ENCODE measurements at regions not wholly inside any gene's neighbourhood (a gene's known extent, or its start where the extent isn't known, plus 50 kb on each side); places are given as distances from the start of the nearest gene placed in this dataset.
A peak's percentile ranks its signal among the peaks of the same experiment; 100 is the strongest.
"Not testable (repeated sequence)": the region's sequence is repeated elsewhere in the genome, so short reads cannot be mapped to it uniquely, and the experiment has no call there.

DNA sequence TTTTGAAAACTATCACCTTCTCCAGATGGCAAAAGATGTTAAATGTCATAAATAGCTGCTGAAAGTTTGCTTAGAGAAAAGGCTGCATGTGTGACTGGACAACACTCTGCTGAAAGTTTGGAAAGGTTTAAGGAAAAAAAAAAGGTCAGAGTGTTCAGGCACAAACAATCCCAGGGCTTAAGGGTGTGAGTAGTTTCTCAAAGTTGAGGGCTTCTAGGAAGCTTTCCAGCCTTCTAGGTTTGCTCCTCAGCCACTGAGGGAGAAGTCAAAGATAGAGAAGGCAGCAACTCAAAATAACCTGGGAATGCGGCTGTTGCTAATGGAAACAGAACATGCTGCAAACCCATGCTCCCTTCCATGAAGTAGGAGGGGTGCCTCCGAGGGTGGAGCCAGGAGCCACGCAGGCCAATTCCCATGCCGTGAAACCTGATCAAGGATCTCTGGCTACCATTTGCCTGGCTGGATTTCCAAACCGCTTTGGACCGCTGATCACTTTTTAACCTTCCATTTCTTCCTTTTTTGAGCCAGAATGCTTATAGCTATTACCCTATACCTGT, 88.0 kb downstream of the TEX51 start:
- DNase-seq (no peak), ATAC-seq (ENCODE audit: insufficient read depth, low FRiP score) (no peak)
- no peak for TF ChIP-seq CTCF (IDR thresholded peaks at IDR 0.05; ENCODE audit: control extremely low read depth, extremely low read depth)
- Histone ChIP-seq H3K4me3 (no peak overlapping the region), H3K9me3 (ENCODE audit: control insufficient read depth in 4 of 4, insufficient read depth in 3 of 4, low read length in 3 of 4) (peaks cover 0 to 3% (median 0%) of the 10 kb centered on the region in 4 donors), H3K27me3 (ENCODE audit: control insufficient read depth in 3 of 3, insufficient read depth in 3 of 3, low read length in 2 of 3) (no peaks in the 10 kb centered on the region), H3K27ac (ENCODE audit: low read depth in 1 of 2, low read length in 1 of 2) (no peak overlapping the region), H3K36me3 (ENCODE audit: control insufficient read depth in 4 of 4, insufficient read depth in 4 of 4, low read length in 4 of 4) (no peaks in the 10 kb centered on the region), H3K9ac (ENCODE audit: insufficient read depth in 1 of 2, low read length in 2 of 2) (no peak overlapping the region), H3K4me1 (ENCODE audit: control insufficient read depth in 5 of 5, insufficient read depth in 5 of 5, low read length in 5 of 5) (peaks cover 0 to under 1% (median 0%) of the 10 kb centered on the region in 5 donors)
- WGBS, 2 donors = 76 to 77% methylated on average over 6 of the region's 6 CpGs

DNA sequence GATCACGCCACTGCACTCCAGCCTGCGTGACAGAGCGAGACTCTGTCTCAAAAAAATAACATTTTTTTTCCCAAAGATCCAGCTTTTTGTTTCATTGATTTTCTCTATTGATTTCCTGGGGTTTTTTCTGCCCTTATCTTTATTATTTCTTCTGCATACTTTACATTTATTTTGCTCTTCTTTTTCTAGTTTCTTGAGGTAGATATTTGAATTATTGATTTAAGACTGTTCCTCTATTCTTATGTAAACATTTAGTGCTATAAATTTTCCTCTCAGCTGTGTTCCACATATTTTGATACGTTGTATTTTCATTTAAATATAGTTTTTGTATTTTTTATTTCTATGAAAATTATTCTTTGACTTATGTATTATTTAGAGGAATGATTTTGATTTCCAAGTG, 89.8 kb downstream of the TEX51 start:
- no peaks in the 10 kb centered on the region for H3K4me1 ChIP-seq (ENCODE audit: control insufficient read depth in 5 of 5, insufficient read depth in 5 of 5, low read length in 5 of 5)
- no peak overlapping the region for H3K27ac ChIP-seq (ENCODE audit: low read depth in 1 of 2, low read length in 1 of 2)
- no peaks in the 10 kb centered on the region for H3K27me3 ChIP-seq (ENCODE audit: control insufficient read depth in 3 of 3, insufficient read depth in 3 of 3, low read length in 2 of 3)
- H3K9ac ChIP-seq (ENCODE audit: insufficient read depth in 1 of 2, low read length in 2 of 2) = no peak overlapping the region
- no peaks in the 10 kb centered on the region for H3K36me3 ChIP-seq (ENCODE audit: control insufficient read depth in 4 of 4, insufficient read depth in 4 of 4, low read length in 4 of 4)
- no peak for TF ChIP-seq CTCF (IDR thresholded peaks at IDR 0.05; ENCODE audit: control extremely low read depth, extremely low read depth)
- ATAC-seq (ENCODE audit: insufficient read depth, low FRiP score) = no peak
- H3K9me3 ChIP-seq (ENCODE audit: control insufficient read depth in 4 of 4, insufficient read depth in 3 of 4, low read length in 3 of 4) = peaks cover 0 to 3% (median 0%) of the 10 kb centered on the region in 4 donors
- DNase-seq = no peak
- WGBS, 2 donors = 66 to 70% methylated on average over 4 of the region's 4 CpGs
- H3K4me3 ChIP-seq = no peak overlapping the region

DNA sequence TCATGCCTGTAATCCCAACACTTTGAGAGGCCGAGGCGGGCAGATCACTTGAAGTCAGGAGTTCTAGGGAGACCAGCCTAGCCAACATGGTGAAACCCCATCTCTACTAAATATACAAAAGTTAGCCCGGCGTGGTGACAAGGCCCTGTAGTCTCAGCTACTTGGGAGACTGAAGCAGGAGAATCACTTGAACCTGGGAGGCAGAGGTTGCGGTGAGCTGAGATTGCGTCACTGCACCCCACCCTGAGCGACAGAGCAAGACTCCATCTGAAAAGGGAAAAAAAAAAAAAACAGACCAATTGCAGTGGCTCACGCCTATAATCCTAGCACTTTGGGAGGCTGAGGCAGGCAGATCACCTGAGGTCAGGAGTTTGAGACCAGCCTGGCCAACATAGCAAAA, 90.4 kb downstream of the TEX51 start:
- H3K9ac ChIP-seq (ENCODE audit: insufficient read depth in 1 of 2, low read length in 2 of 2); ATAC-seq (ENCODE audit: insufficient read depth, low FRiP score); H3K36me3 ChIP-seq (ENCODE audit: control insufficient read depth in 4 of 4, insufficient read depth in 4 of 4, low read length in 4 of 4); H3K27me3 ChIP-seq (ENCODE audit: control insufficient read depth in 3 of 3, insufficient read depth in 3 of 3, low read length in 2 of 3); H3K4me1 ChIP-seq (ENCODE audit: control insufficient read depth in 5 of 5, insufficient read depth in 5 of 5, low read length in 5 of 5); DNase-seq; H3K27ac ChIP-seq (ENCODE audit: low read depth in 1 of 2, low read length in 1 of 2); H3K4me3 ChIP-seq; H3K9me3 ChIP-seq (ENCODE audit: control insufficient read depth in 4 of 4, insufficient read depth in 3 of 4, low read length in 3 of 4): not testable (repeated sequence)
- WGBS, 2 donors = 93 to 94% methylated on average over 8 of the region's 8 CpGs

DNA sequence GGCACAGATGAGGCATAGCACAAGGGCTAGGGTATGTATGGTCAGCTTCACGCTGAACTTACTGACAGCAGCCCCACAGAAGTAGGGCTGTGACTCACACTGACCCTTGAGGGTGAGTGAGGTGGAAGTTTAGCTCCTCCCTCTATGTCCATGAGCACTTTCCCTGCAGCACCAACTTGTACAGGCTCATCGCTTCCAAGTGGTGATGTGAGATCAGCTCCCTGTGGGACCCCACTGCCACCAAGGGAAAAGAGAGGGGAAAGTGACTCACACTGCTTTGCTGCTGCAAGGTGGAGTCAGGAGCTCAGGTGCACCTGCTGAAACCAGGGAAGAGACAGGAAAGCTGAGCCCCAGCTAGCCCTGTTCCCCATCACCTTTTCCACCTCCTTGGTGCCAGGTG, 91.5 kb downstream of the TEX51 start:
- no peak overlapping the region for H3K4me3 ChIP-seq
- H3K9ac ChIP-seq (ENCODE audit: insufficient read depth in 1 of 2, low read length in 2 of 2) = no peak overlapping the region
- no peak overlapping the region for H3K27ac ChIP-seq (ENCODE audit: low read depth in 1 of 2, low read length in 1 of 2)
- H3K4me1 ChIP-seq (ENCODE audit: control insufficient read depth in 5 of 5, insufficient read depth in 5 of 5, low read length in 5 of 5) = no peaks in the 10 kb centered on the region
- no peak for DNase-seq
- TF ChIP-seq CTCF (IDR thresholded peaks at IDR 0.05; ENCODE audit: control extremely low read depth, extremely low read depth) = no peak
- H3K36me3 ChIP-seq (ENCODE audit: control insufficient read depth in 4 of 4, insufficient read depth in 4 of 4, low read length in 4 of 4) = no peaks in the 10 kb centered on the region
- peaks cover 0 to 3% (median 0%) of the 10 kb centered on the region in 4 donors for H3K9me3 ChIP-seq (ENCODE audit: control insufficient read depth in 4 of 4, insufficient read depth in 3 of 4, low read length in 3 of 4)
- ATAC-seq (ENCODE audit: insufficient read depth, low FRiP score) = peak; percentile 62
- 81 to 94% methylated on average over 2 of the region's 2 CpGs for WGBS, 2 donors
- H3K27me3 ChIP-seq (ENCODE audit: control insufficient read depth in 3 of 3, insufficient read depth in 3 of 3, low read length in 2 of 3) = no peaks in the 10 kb centered on the region

All from lung (tissue), 11 donors.